H9 (cell line): ENCODE measurements at regions not wholly inside any gene's neighbourhood (a gene's known extent, or its start where the extent isn't known, plus 50 kb on each side); places are given as distances from the start of the nearest gene placed in this dataset.

Source experiments
- DNase-seq: peaks from one replicate; pipeline ENCODE4 v3.0.0-alpha.2; 2017
- H2AFZ ChIP-seq: one replicate; pipeline ENCODE4 v1.6.1; 2013; ENCODE audit warnings: mild to moderate bottlenecking, low read length, control low read depth, moderate library complexity
- H2AK5ac ChIP-seq: 2 replicates; pipeline ENCODE4 v1.6.1; 2013; ENCODE audit warnings: low read length, control low read depth, mixed read lengths; ENCODE audit not compliant: insufficient read length
- H2BK120ac ChIP-seq: one replicate; pipeline ENCODE4 v1.6.1; 2013; ENCODE audit warnings: low read depth, mild to moderate bottlenecking, low read length, control low read depth, inconsistent platforms; ENCODE audit not compliant: poor library complexity, severe bottlenecking
- H2BK12ac ChIP-seq: 2 replicates; pipeline ENCODE4 v1.6.1; 2013; ENCODE audit warnings: low read length, control low read depth, mixed read lengths, low read depth; ENCODE audit not compliant: insufficient read length
- H2BK15ac ChIP-seq: 2 replicates; pipeline ENCODE4 v1.6.1; 2013; ENCODE audit warnings: low read depth, low read length, control low read depth
- H2BK20ac ChIP-seq: one replicate; pipeline ENCODE4 v1.6.1; 2013; ENCODE audit warnings: low read depth, mild to moderate bottlenecking, low read length, control low read depth, inconsistent platforms; ENCODE audit not compliant: poor library complexity, severe bottlenecking
- H2BK5ac ChIP-seq: 2 replicates; pipeline ENCODE4 v1.6.1; 2013; ENCODE audit warnings: low read length, control low read depth, mixed read lengths; ENCODE audit not compliant: insufficient read length
- H3K14ac ChIP-seq: 2 replicates; pipeline ENCODE4 v1.6.1; 2013; ENCODE audit warnings: low read length, control low read depth; ENCODE audit not compliant: insufficient read depth
- H3K18ac ChIP-seq: 2 replicates; pipeline ENCODE4 v1.6.1; 2013; ENCODE audit warnings: low read depth, mild to moderate bottlenecking, mixed read lengths, low read length, control low read depth; ENCODE audit not compliant: insufficient read length
- H3K23ac ChIP-seq: 2 replicates; pipeline ENCODE4 v1.6.1; 2013; ENCODE audit warnings: low read length, control low read depth, mixed read lengths, low read depth; ENCODE audit not compliant: insufficient read length
- H3K23me2 ChIP-seq: 2 replicates; pipeline ENCODE4 v1.6.1; 2013; ENCODE audit warnings: low read depth, mild to moderate bottlenecking, mixed read lengths, low read length, control low read depth; ENCODE audit not compliant: insufficient read length, poor library complexity, severe bottlenecking
- H3K27ac ChIP-seq: 2 replicates; pipeline ENCODE4 v1.5.1; 2013; ENCODE audit warnings: low read length, control low read depth, mixed read lengths, low read depth; ENCODE audit not compliant: insufficient read length
- H3K27me3 ChIP-seq: 2 replicates; pipeline ENCODE4 v1.6.1; 2013; ENCODE audit warnings: low read length, control low read depth, inconsistent platforms; ENCODE audit not compliant: insufficient read depth
- H3K4ac ChIP-seq: 2 replicates; pipeline ENCODE4 v1.6.1; 2013; ENCODE audit warnings: low read depth, mild to moderate bottlenecking, control low read depth, inconsistent platforms, low read length, moderate library complexity
- H3K4me1 ChIP-seq: 2 replicates; pipeline ENCODE4 v1.6.1; 2013; ENCODE audit warnings: low read length, control low read depth, inconsistent platforms; ENCODE audit not compliant: insufficient read depth
- H3K4me2 ChIP-seq: 2 replicates; pipeline ENCODE4 v1.6.1; 2013; ENCODE audit warnings: low read length, control low read depth, mixed read lengths; ENCODE audit not compliant: insufficient read length, insufficient read depth
- H3K56ac ChIP-seq: 2 replicates; pipeline ENCODE4 v1.6.1; 2013; ENCODE audit warnings: low read depth, mild to moderate bottlenecking, mixed read lengths, low read length, control low read depth; ENCODE audit not compliant: insufficient read length
- H3K79me1 ChIP-seq: 2 replicates; pipeline ENCODE4 v1.6.1; 2013; ENCODE audit warnings: low read depth, mild to moderate bottlenecking, moderate library complexity, low read length, control low read depth, inconsistent platforms; ENCODE audit not compliant: insufficient read depth, poor library complexity, severe bottlenecking
- H3K79me2 ChIP-seq: 2 replicates; pipeline ENCODE4 v1.6.1; 2013; ENCODE audit warnings: low read length, control low read depth, inconsistent platforms; ENCODE audit not compliant: insufficient read depth
- H3K9ac ChIP-seq: 2 replicates; pipeline ENCODE4 v1.6.1; 2013; ENCODE audit warnings: low read length, control low read depth, mixed read lengths; ENCODE audit not compliant: insufficient read length; ENCODE audit errors: extremely low read depth
- H3K9me3 ChIP-seq: one replicate; pipeline ENCODE4 v1.6.1; 2013; ENCODE audit warnings: low read depth, low read length, inconsistent platforms; ENCODE audit not compliant: control insufficient read depth
- H3T11ph ChIP-seq: one replicate; pipeline ENCODE4 v1.6.1; 2013; ENCODE audit warnings: mild to moderate bottlenecking, low read length, control low read depth, inconsistent platforms
- H4K20me1 ChIP-seq: one replicate; pipeline ENCODE4 v1.6.1; 2013; ENCODE audit not compliant: control insufficient read depth, insufficient read length, insufficient read depth
- H4K5ac ChIP-seq: 2 replicates; pipeline ENCODE4 v1.6.1; 2013; ENCODE audit warnings: low read depth, mild to moderate bottlenecking, mixed read lengths, low read length, control low read depth; ENCODE audit not compliant: insufficient read length
- H4K8ac ChIP-seq: replicated peaks from 2 replicates; pipeline ENCODE4 v1.6.1; 2013; ENCODE audit warnings: low read length, control low read depth, mixed read lengths, low read depth; ENCODE audit not compliant: insufficient read length
- H4K91ac ChIP-seq: 2 replicates; pipeline ENCODE4 v1.6.1; 2013; ENCODE audit warnings: low read depth, mild to moderate bottlenecking, moderate library complexity, mixed read lengths, low read length, control low read depth; ENCODE audit not compliant: insufficient read length
- H3K27ac Mint-ChIP-seq, 3 experiments: 2 replicates in 2 of 3; 3 replicates in 1 of 3; pipeline ENCODE4 v1.8.0; 2020 to 2021; ENCODE audit warnings: mixed read lengths in 3 of 3, mild to moderate bottlenecking in 1 of 3, moderate library complexity in 1 of 3
- H3K27me3 Mint-ChIP-seq: 2 replicates; pipeline ENCODE4 v1.8.0; 2021; ENCODE audit warnings: low read depth, mild to moderate bottlenecking, moderate library complexity, mixed read lengths
- H3K36me3 Mint-ChIP-seq, 3 experiments: 2 replicates in 2 of 3; 3 replicates in 1 of 3; pipeline ENCODE4 v1.8.0; 2020 to 2021; ENCODE audit warnings: low read depth in 3 of 3, mixed read lengths in 3 of 3; ENCODE audit not compliant: insufficient read depth in 1 of 3
- H3K4me1 Mint-ChIP-seq, 2 experiments: 2 replicates each; pipeline ENCODE4 v1.8.0; 2020; ENCODE audit warnings: mixed read lengths in 2 of 2
- H3K4me3 Mint-ChIP-seq, 2 experiments: 2 replicates in 1 of 2; 3 replicates in 1 of 2; pipeline ENCODE4 v1.8.0; 2020 to 2021; ENCODE audit warnings: mild to moderate bottlenecking in 2 of 2, mixed read lengths in 2 of 2, moderate library complexity in 1 of 2
- H3K9me3 Mint-ChIP-seq, 2 experiments: 2 replicates in 1 of 2; 3 replicates in 1 of 2; pipeline ENCODE4 v1.8.0; 2020; ENCODE audit warnings: mild to moderate bottlenecking in 2 of 2, mixed read lengths in 2 of 2, moderate library complexity in 1 of 2
- CTCF ChIP-seq: fragments of 200-600 bp; sonication (generic); conservative IDR thresholded peaks from 3 replicates; pipeline ENCODE4 v1.8.0; 2021; ENCODE audit warnings: antibody characterized with exemption, mild to moderate bottlenecking
- WGBS: extraction: QIAGEN DNeasy Blood & Tissue Kit; methylation state at CpG from one replicate; pipeline ENCODE4 v1.1.7; 2013; ENCODE audit warnings: missing lambda C conversion rate, low lambda C conversion rate, mixed read lengths; ENCODE audit not compliant: insufficient read length; ENCODE audit errors: extremely low coverage; 5-methylcytosine and 5-hydroxymethylcytosine counted together

- TF ChIP-seq CTCF = no peak
- Histone ChIP-seq H3K9ac (no peak overlapping the region), H4K5ac (no peak overlapping the region), H3K14ac (no peak overlapping the region), H2AFZ (no peak overlapping the region), H3K79me2 (no peaks in the 10 kb centered on the region), H3K4me2 (no peak overlapping the region), H3K56ac (no peak overlapping the region), H2BK15ac (no peak overlapping the region), H3K23ac (no peak overlapping the region), H4K20me1 (no peaks in the 10 kb centered on the region), H2AK5ac (no peak overlapping the region), H2BK12ac (no peak overlapping the region), H3K27ac (no peak overlapping the region), H3K4ac (no peak overlapping the region), H3T11ph (no peak overlapping the region), H2BK5ac (no peak overlapping the region), H4K8ac (no peak overlapping the region), H3K9me3 (no peaks in the 10 kb centered on the region), H3K27me3 (no peaks in the 10 kb centered on the region), H4K91ac (no peak overlapping the region), H3K79me1 (no peaks in the 10 kb centered on the region), H3K18ac (no peak overlapping the region), H2BK20ac (no peak overlapping the region), H3K4me1 (no peaks in the 10 kb centered on the region), H3K23me2 (no peaks in the 10 kb centered on the region), H2BK120ac (no peak overlapping the region)
- H3K9me3 Mint-ChIP-seq = no peaks in the 10 kb centered on the region
- no peak overlapping the region for H3K27ac Mint-ChIP-seq
- no peaks in the 10 kb centered on the region for H3K36me3 Mint-ChIP-seq
- no peaks in the 10 kb centered on the region for H3K4me1 Mint-ChIP-seq
- H3K27me3 Mint-ChIP-seq = no peaks in the 10 kb centered on the region
- WGBS = no CpG with 5 or more reads among the region's 1 CpG
- DNase-seq = no peak
- H3K4me3 Mint-ChIP-seq = no peak overlapping the region
These were observed 264.7 kb upstream of the TMEFF2 start for GRCh38 chr2:192459422-192459821.
